HepG2 (cell line): ENCODE measurements at regions not wholly inside any gene's neighbourhood (a gene's known extent, or its start where the extent isn't known, plus 50 kb on each side); places are given as distances from the start of the nearest gene placed in this dataset.
"Not testable (repeated sequence)": the region's sequence is repeated elsewhere in the genome, so short reads cannot be mapped to it uniquely, and the experiment has no call there.

Source experiments
- ATAC-seq: fragments of 200-7000 bp; cut with Tn5 transposase; 3 replicates; pipeline ENCODE4 v1.9.1; 2020; ENCODE audit warnings: mild to moderate bottlenecking, moderate library complexity
- BruUV-seq: library from RNA; stranded (reverse); fragments of 400-500 nt; replicated peaks from 2 replicates; lab custom pipeline; 2021; lab: Mats Ljungman, UMichigan
- CTCF ChIA-PET: fragments of 300-600 bp; formaldehyde crosslinking; extraction: SDS; loops from one replicate; lab custom pipeline; 2021; ENCODE audit warnings: low total read pairs, inconsistent platforms, low intra/inter-chr PET ratio; lab: Yijun Ruan, JAX
- POLR2A ChIA-PET: fragments of 350-600 bp; sonication (Branson Sonifier 250); formaldehyde crosslinking; loops from one replicate; lab custom pipeline; 2020; ENCODE audit warnings: antibody characterized with exemption, inconsistent platforms; lab: Yijun Ruan, JAX
- DNase-seq: peaks from one replicate; pipeline ENCODE4 v3.0.0-alpha.2; 2015; ENCODE audit warnings: low spot score
- FAIRE-seq: peaks from 3 replicates; lab custom pipeline; 2011; peaks lifted over from hg19 to GRCh38; lab: Jason Lieb, UNC
- H2AFZ ChIP-seq: one replicate; pipeline ENCODE4 v1.6.1; 2011; ENCODE audit warnings: low read length, inconsistent platforms
- H3K27ac ChIP-seq: fragments of 300-600 bp; 3 replicates; pipeline ENCODE4 v1.8.0; 2011; ENCODE audit warnings: mixed run types, mild to moderate bottlenecking, mixed read lengths, low read length, inconsistent platforms; ENCODE audit not compliant: insufficient read depth; ENCODE audit errors: extremely low read length
- H3K27me3 ChIP-seq, 2 experiments: fragments of 200-600 bp in 1 of 2; 2 replicates in 1 of 2; 3 replicates in 1 of 2; pipeline versions ENCODE4 v1.6.0 to v1.8.0; 2011; ENCODE audit warnings: low read length in 2 of 2, mild to moderate bottlenecking in 2 of 2, moderate library complexity in 2 of 2, inconsistent platforms in 1 of 2; ENCODE audit not compliant: insufficient read depth in 2 of 2, control insufficient read depth in 1 of 2
- H3K36me3 ChIP-seq, 2 experiments: fragments of 200-600 bp in 1 of 2; replicated peaks in 1 of 2; 2 replicates in 1 of 2; 3 replicates in 1 of 2; pipeline versions ENCODE4 v1.5.1 to v1.8.0; 2011; ENCODE audit warnings: low read length in 2 of 2, inconsistent platforms in 1 of 2; ENCODE audit not compliant: insufficient read depth in 2 of 2, control insufficient read depth in 1 of 2
- H3K4me1 ChIP-seq: 2 replicates; pipeline ENCODE4 v1.5.1; 2012; ENCODE audit warnings: low read length, inconsistent platforms; ENCODE audit not compliant: insufficient read depth
- H3K4me2 ChIP-seq: 2 replicates; pipeline ENCODE4 v1.6.0; 2011; ENCODE audit warnings: low read depth, low read length, inconsistent platforms
- H3K4me3 ChIP-seq, 3 experiments: fragments of 200-600 bp in 1 of 3; sonication (generic), shearing (Covaris generic) in 1 of 3; replicated peaks in 1 of 3; 2 replicates each; pipeline ENCODE4 v1.5.1; 2011 to 2016; ENCODE audit warnings: low read length in 3 of 3, inconsistent platforms in 2 of 3, low read depth in 2 of 3, mild to moderate bottlenecking in 2 of 3, control low read depth in 1 of 3, mixed read lengths in 1 of 3; ENCODE audit not compliant: insufficient read depth in 1 of 3
- H3K79me2 ChIP-seq: one replicate; pipeline ENCODE4 v1.6.1; 2011; ENCODE audit warnings: low read length, inconsistent platforms; ENCODE audit not compliant: insufficient read depth
- H3K9ac ChIP-seq: 2 replicates; pipeline ENCODE4 v1.6.0; 2011; ENCODE audit warnings: mild to moderate bottlenecking, low read depth, low read length, inconsistent platforms; ENCODE audit not compliant: insufficient read depth
- H3K9me3 ChIP-seq: 2 replicates; pipeline ENCODE4 v1.5.1; 2012; ENCODE audit warnings: mild to moderate bottlenecking, low read length
- H4K20me1 ChIP-seq: 2 replicates; pipeline ENCODE4 v1.6.0; 2011; ENCODE audit warnings: inconsistent platforms, mild to moderate bottlenecking, low read length, moderate library complexity; ENCODE audit not compliant: insufficient read depth
- GZF1 ChIP-seq: sonication (generic); formaldehyde crosslinking; IDR thresholded peaks from 2 replicates; pipeline ENCODE4 v1.5.1; 2020; ENCODE audit warnings: mild to moderate bottlenecking, missing genetic modification reagents
- PCBP1 ChIP-seq: fragments of 200-400 bp; formaldehyde crosslinking; IDR thresholded peaks from 2 replicates; pipeline ENCODE4 v1.6.1; 2017; ENCODE audit warnings: mild to moderate bottlenecking, low read depth, low read length, borderline replicate concordance
- PCBP2 ChIP-seq: fragments of 200-400 bp; formaldehyde crosslinking; optimal IDR thresholded peaks from 2 replicates; pipeline ENCODE3; 2018; ENCODE audit warnings: low read length, low read depth; ENCODE audit not compliant: poor library complexity, severe bottlenecking
- SMYD3 ChIP-seq: sonication (generic); formaldehyde crosslinking; IDR thresholded peaks from 2 replicates; pipeline ENCODE4 v1.8.1; 2023; ENCODE audit warnings: mild to moderate bottlenecking, missing genetic modification reagents
- ZEB1 ChIP-seq: IDR thresholded peaks from 2 replicates; pipeline ENCODE4 v1.6.1; 2012; ENCODE audit warnings: mild to moderate bottlenecking, low read depth, inconsistent platforms; ENCODE audit not compliant: insufficient replicate concordance
- ZNF382 ChIP-seq: sonication (generic); formaldehyde crosslinking; IDR thresholded peaks from 2 replicates; pipeline ENCODE4 v1.5.0; 2020; ENCODE audit warnings: missing genetic modification reagents, mild to moderate bottlenecking, borderline replicate concordance
- ZNF746 ChIP-seq: sonication (generic); formaldehyde crosslinking; IDR thresholded peaks from 2 replicates; pipeline ENCODE4 v1.8.0; 2022; ENCODE audit warnings: mild to moderate bottlenecking, missing genetic modification reagents
- WGBS: methylation state at CpG from one replicate; pipeline ENCODE4 v1.1.6; 2017; ENCODE audit warnings: low lambda C conversion rate; 5-methylcytosine and 5-hydroxymethylcytosine counted together
- in situ Hi-C: cut with HindIII; loops from 2 replicates; pipeline ENCODE4 v1.10.0; 2017; ENCODE audit warnings: low pct_unique_long_range_greater_than_20kb; ENCODE audit not compliant: extremely low pct_ligation_motif_present
- intact Hi-C: fragments of 100-400 bp; cut with micrococcal nuclease; formaldehyde crosslinking; loops from one replicate; pipeline ENCODE4 v1.10.0; 2022; ENCODE audit not compliant: unreplicated experiment
- TF ChIP-seq, protein P1 (sequence below): sonication (generic); formaldehyde crosslinking; IDR thresholded peaks from 2 replicates; pipeline ENCODE4 v1.5.0; 2020; ENCODE audit warnings: missing genetic modification reagents

DNA sequence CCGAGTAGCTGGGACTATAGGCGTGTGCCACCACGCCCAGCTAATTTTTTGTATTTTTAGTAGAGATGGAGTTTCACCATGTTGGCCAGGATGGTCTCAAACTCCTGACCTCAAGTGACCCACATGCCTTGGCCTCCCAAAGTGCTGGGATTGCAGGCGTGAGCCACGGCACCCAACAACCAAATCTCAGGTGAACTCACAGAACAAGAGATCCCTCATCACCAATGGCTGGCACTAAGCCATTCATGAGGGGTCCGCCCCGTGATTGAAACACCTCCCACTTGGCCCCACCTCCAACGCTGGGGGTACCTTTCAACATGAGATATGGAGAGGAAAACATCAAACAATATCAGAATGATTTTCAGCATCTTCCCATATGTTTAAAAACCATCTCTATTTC is 94.2 kb downstream of the TEX36 start:
- in situ Hi-C loops, H3K4me2 ChIP-seq, H3K4me3 ChIP-seq, intact Hi-C loops, CTCF ChIA-PET, DNase-seq, H3K79me2 ChIP-seq, H3K9ac ChIP-seq, H3K27ac ChIP-seq, ATAC-seq, FAIRE-seq, H4K20me1 ChIP-seq, H3K4me1 ChIP-seq, H3K9me3 ChIP-seq, H3K36me3 ChIP-seq, BruUV-seq, H2AFZ ChIP-seq, POLR2A ChIA-PET: not testable (repeated sequence)
- 2% methylated on average over 3 of the region's 8 CpGs for WGBS
- peaks cover 0 to 17% of the 10 kb centered on the region in 2 experiments; a peak in 4 of 5 replicates for H3K27me3 ChIP-seq

DNA sequence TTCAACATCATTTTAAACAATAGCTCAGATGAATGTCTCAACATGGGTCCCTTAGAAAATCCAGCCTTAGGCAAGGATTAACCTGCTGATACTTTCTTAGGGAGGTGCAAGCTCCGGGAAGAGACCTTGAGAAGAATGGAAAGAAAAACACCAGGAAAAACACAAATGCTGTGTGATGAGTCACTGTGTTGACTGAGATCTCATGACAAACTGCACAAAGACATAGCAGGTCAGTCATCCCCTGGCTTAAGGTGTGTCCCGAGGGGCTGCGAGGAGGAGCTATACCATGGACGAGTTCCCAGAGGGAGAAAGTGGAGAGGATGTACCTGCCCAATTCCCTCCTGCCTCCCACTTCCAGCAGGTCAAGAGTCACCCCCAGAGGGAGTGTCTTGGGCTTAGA is 98.0 kb downstream of the TEX36 start:
- TF ChIP-seq GZF1 (CRISPR knock-in tag) (no peak), ZNF746 (no peak), SMYD3 (no peak), PCBP2 (no peak), PCBP1 (no peak), ZEB1 (no peak), ZNF382 (CRISPR knock-in tag) (no peak)
- TF ChIP-seq, protein P1, sequence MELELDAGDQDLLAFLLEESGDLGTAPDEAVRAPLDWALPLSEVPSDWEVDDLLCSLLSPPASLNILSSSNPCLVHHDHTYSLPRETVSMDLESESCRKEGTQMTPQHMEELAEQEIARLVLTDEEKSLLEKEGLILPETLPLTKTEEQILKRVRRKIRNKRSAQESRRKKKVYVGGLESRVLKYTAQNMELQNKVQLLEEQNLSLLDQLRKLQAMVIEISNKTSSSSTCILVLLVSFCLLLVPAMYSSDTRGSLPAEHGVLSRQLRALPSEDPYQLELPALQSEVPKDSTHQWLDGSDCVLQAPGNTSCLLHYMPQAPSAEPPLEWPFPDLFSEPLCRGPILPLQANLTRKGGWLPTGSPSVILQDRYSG, result no peak

More for the DNA sequence above, 98.0 kb downstream of the TEX36 start:
- no peak for DNase-seq
- ChIA-PET CTCF (no interaction called here), POLR2A (no interaction called here)
- in situ Hi-C loops, result no loop called here
- Histone ChIP-seq H3K79me2 (no peaks in the 10 kb centered on the region), H3K27me3 (peaks cover 0 to 10% of the 10 kb centered on the region in 2 experiments; a peak in 4 of 5 replicates), H3K9me3 (no peaks in the 10 kb centered on the region), H3K27ac (no peak overlapping the region), H3K4me3 (no peak overlapping the region), H3K36me3 (no peaks in the 10 kb centered on the region), H2AFZ (no peak overlapping the region), H3K9ac (no peak overlapping the region), H3K4me1 (no peaks in the 10 kb centered on the region), H3K4me2 (no peak overlapping the region), H4K20me1 (no peaks in the 10 kb centered on the region)
- 0% methylated on average over 2 of the region's 4 CpGs for WGBS
- no peak for FAIRE-seq
- intact Hi-C loops, result no loop called here
- no peak for ATAC-seq
- no TSS peak for BruUV-seq
